ENCODE measurements at regions not wholly inside any gene's neighbourhood (a gene's known extent, or its start where the extent isn't known, plus 50 kb on each side); places are given as distances from the start of the nearest gene placed in this dataset.
"Not testable (repeated sequence)": the region's sequence is repeated elsewhere in the genome, so short reads cannot be mapped to it uniquely, and the experiment has no call there.

DNA sequence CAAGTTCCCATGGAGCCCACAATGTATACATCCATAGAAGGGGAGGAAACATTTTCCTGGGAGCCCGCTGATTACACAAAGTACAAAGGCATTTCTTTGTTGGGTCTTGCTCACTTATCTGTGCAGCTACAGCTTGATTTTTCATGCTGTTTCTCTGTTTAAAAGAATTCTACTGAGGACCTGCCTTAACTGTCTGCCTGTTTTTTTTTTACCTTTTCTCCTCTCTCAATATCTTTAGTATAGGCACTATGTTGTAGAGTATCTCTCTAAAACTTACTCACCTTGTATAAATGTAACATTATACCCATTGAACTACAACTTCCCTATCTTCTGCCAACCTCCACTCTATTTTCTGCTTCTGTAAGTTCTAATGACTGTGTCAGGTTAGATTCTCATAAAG lies 494.6 kb upstream of the EPHA5 start:
- no peak for DNase-seq (ENCODE audit: low read depth)

GRCh38 chr4:66160606-66161005 lies 490.3 kb upstream of the EPHA5 start:
- no peak for DNase-seq (ENCODE audit: low read depth)

- DNase-seq (ENCODE audit: low read depth) = no peak
Measured at GRCh38 chr4:66157594-66157993, 487.3 kb upstream of the EPHA5 start.

DNA sequence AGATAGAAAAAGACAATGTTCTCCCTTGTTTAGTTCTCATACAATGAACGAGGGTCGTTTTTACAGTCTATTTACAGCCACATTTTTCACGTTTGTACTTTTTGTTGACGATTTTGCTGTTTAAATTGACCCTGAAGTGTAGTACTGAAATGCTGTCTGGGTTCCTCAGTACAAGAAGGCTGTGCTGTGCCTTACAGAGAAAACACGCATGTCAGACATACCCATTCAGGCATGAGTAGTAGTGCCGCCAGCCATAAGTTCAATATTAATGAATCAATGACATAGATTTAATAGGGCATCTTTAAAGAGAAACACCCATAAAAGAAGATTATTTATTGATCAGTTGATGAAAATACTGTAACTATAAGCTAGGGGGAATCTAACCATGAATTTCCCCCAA lies 459.8 kb upstream of the EPHA5 start:
- DNase-seq (ENCODE audit: low read depth) = no peak

DNA sequence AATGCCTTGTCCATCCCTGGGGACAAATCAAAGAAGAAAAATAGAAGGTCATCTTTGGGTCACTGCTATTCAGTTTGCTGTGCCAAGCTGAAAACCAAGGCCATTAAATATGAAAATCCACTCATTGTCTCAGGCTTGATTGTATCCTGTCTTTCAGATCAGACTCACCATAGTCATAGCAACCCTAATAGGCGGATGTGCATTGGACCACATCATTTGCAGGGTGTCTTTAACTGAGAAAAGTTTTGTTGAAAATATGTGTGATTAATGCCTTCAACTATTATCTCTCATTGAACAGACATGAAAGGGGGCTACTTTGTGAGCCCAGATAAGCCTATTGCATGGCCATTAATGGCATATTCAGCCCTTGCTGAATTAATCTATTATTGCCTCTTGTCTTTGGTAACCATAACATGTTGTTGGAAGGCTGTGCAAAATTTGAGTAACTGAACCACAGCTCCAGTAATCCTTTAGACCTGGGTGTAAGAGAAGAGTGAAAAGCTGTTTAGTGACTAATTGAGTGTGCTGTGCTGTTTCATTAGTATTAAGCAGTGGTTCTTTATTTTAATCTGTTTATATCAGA lies 453.6 kb upstream of the EPHA5 start:
- DNase-seq (ENCODE audit: low read depth) = no peak

DNA sequence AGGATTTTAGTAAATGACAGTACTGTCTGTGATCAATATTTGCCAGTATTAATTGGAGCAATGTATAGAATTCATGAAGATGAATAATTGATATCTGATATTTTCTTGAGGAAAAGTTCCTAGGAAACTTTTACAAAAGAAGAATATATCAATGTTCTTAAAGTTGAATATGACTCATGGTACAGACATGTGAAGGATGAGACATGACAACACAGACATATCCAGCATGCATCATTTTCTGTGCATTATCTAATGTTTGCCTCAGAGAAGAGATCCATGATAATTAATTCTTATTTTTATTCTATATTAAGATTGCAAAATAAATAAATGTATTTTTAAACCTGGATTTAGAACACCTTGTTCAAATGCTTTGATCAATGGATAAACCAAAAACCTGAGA lies 452.9 kb upstream of the EPHA5 start:
- DNase-seq (ENCODE audit: low read depth) = no peak

GRCh38 chr4:66115231-66115630 lies 444.9 kb upstream of the EPHA5 start:
- DNase-seq (ENCODE audit: low read depth) = not testable (repeated sequence)

DNA sequence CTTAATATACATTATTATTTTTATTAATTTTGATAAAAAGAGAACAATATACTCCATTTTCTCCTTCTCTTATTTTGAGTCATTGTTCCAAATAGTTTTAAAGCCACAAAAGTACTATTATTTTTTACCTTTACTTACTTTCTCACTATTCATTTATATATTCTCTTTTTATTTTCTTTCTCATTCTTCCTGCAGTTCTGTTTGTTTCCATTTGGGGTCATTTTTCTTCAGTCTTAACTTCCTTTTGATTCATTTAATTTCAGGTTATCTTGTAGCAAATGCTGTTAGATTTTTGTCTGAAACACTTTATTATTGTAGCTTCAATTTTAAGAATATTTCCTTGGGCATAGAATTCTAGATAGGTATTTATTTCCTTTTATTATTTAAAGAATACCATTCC lies 438.6 kb upstream of the EPHA5 start:
- no peak for DNase-seq (ENCODE audit: low read depth)

DNA sequence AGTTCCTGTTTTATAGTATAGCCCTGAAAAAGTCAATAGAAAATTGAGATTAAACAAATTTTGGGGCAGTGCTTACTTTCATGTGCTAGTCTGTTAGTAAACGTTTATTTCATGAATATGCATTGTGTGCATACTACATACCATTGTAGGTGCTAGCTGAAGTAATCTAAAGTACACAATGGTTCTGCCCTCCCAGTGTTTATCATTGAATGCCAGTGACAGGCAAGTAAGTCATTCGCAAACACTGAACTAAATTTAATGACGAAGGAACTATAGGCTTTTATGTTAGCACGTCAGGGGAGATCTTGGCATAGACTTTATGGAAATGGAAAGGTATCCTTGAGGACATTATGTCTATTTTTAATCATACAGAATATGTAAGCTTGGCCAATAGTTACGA lies 426.9 kb upstream of the EPHA5 start:
- DNase-seq (ENCODE audit: low read depth) = no peak

GRCh38 chr4:66095065-66095464 lies 424.8 kb upstream of the EPHA5 start:
- DNase-seq (ENCODE audit: low read depth) = no peak

DNA sequence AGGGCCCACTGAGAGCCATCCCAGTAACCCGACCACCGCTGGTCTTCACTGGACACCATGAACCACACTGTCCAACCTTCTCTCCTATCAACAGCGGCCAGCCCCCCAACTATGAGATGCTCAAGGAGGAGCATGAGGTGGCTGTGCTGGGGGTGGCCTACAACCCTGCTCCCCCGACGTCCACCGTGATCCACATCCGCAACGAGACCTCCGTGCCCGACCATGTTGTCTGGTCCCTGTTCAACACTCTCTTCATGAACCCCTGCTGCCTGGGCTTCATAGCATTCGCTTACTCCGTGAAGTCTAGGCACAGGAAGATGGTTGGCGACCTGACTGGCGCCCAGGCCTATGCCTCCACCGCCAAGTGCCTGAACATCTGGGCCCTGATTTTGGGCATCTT lies 423.8 kb upstream of the EPHA5 start:
- no peak for DNase-seq (ENCODE audit: low read depth)

GRCh38 chr4:66091786-66092185 lies 421.5 kb upstream of the EPHA5 start:
- no peak for DNase-seq (ENCODE audit: low read depth)

GRCh38 chr4:66073961-66074360 lies 403.7 kb upstream of the EPHA5 start:
- no peak for DNase-seq (ENCODE audit: low read depth)

GRCh38 chr4:66071911-66072310 lies 401.6 kb upstream of the EPHA5 start:
- no peak for DNase-seq (ENCODE audit: low read depth)

- DNase-seq (ENCODE audit: low read depth) = no peak
Measured at GRCh38 chr4:66062921-66063320, 392.6 kb upstream of the EPHA5 start.

DNA sequence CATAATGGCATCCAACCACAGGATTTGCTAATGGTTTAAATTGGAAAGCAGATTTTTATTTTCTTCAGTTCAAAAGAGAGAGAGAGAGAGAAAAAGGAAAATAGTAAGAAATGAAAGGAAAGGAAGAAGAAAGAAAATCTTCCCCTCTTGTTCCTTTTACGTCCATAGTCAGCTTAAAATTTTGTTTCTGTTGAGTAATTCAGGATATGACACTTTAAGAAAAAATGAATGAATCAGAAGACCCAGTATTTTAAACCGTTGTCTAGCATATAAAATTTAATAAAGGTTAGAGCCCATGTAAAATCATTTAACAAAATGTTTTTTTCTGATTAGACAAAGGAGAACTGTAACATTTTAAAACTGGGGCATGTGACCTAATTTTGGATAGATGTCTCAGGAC lies 391.8 kb upstream of the EPHA5 start:
- DNase-seq (ENCODE audit: low read depth) = no peak

GRCh38 chr4:66059556-66059955 lies 389.3 kb upstream of the EPHA5 start:
- no peak for DNase-seq (ENCODE audit: low read depth)

- DNase-seq (ENCODE audit: low read depth) = no peak
Measured at GRCh38 chr4:66059136-66059535, 388.8 kb upstream of the EPHA5 start.

DNA sequence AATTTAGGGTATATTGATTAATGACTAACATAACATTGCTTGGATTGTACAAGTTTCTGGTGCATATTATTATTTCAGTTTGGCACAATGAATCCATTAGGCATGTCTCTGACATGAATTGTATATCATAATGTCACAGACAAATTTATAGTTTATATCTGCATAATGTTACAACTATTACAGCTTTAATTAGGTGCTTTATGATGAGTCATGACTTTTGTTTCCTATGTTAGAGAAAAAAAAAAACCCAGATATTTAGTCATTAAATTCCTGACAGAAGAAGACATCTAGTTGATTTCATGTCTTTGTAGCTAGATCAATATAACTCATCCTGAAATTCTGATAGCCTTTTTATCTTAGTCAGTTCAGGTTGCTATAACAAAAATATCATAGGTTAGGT lies 385.7 kb upstream of the EPHA5 start:
- no peak for DNase-seq (ENCODE audit: low read depth)

- DNase-seq (ENCODE audit: low read depth) = no peak
Measured at GRCh38 chr4:66052426-66052825, 382.1 kb upstream of the EPHA5 start.

- DNase-seq (ENCODE audit: low read depth) = no peak
Measured at GRCh38 chr4:66048861-66049260, 378.6 kb upstream of the EPHA5 start.

DNA sequence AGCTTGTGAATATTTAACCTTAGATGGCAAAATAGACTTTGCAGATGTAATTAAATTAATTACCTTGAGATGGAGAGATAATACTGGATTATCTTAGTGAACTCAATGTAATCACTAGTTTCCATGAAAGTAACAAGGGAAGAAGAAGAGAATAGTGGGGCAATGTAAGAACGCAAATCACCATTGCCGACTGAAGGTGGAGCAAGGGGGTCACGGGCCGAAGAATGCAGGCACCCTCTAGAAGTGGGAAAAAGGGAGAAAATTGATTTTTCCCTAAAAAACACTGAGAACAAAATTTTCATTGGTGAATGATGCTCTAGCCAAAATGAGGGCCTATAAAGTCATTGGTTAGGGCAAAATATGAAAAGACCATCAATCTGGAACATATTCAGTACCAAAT lies 375.6 kb upstream of the EPHA5 start:
- DNase-seq (ENCODE audit: low read depth) = no peak

- DNase-seq (ENCODE audit: low read depth) = no peak
Measured at GRCh38 chr4:66035701-66036100, 365.4 kb upstream of the EPHA5 start.

GRCh38 chr4:66034671-66035070 lies 364.4 kb upstream of the EPHA5 start:
- DNase-seq (ENCODE audit: low read depth) = no peak

DNA sequence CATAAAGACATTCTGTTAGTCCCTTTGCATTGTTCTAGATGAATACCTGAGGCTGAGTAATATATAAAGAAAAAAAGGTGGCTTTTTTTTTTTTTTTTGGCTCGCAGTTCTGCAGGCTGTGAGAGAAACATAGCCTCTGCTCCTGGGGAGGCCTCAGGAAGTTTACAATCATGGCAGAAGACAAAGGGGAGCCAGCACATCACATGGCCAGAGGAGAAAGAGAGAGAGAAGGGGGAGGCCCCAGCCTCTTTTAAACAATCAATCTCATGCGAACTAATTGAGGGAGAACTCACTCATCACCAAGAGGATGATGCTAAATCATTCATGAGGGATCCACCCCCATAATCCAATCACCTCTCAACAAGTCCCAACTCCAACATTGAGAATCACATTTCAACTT lies 364.0 kb upstream of the EPHA5 start:
- no peak for DNase-seq (ENCODE audit: low read depth)
